Inflammatory macrophage treated with lipopolysaccharide for 4 hours (primary cell): ENCODE measurements at regions not wholly inside any gene's neighbourhood (a gene's known extent, or its start where the extent isn't known, plus 50 kb on each side); places are given as distances from the start of the nearest gene placed in this dataset.
A peak's percentile ranks its signal among the peaks of the same experiment; 100 is the strongest.

Experiments used
- DNase-seq: peaks from one replicate; pipeline ENCODE4 v3.0.0-alpha.2; 2020

GRCh38 chr5:77842243-77842642 lies 66.1 kb upstream of the TBCA start:
- DNase-seq = no peak

GRCh38 chr5:77841616-77842015 lies 65.5 kb upstream of the TBCA start:
- peak; percentile 16 for DNase-seq

DNA sequence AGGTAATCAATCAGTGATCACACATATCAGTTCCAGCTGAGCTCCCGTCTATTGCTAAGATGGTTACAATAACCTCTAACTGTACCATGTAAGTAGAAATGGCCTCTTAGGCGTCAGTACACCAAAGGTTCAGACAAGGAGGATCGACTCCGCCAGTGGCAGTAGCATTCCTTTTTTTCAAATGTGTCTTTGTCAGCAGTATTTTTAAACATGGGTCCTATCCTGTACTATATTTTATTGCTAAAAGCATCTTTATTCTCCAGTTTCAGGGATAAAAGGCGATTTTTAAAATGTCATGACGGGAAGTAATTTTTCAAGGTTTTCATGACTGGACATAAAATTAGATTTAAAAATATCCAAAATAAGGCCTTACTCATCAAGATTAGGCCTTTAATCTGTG lies 64.8 kb upstream of the TBCA start:
- no peak for DNase-seq

GRCh38 chr5:77839691-77840090 lies 63.6 kb upstream of the TBCA start:
- no peak for DNase-seq

- no peak for DNase-seq
These were observed 56.8 kb upstream of the TBCA start for GRCh38 chr5:77832938-77833337.

- no peak for DNase-seq
These were observed 56.1 kb upstream of the TBCA start for GRCh38 chr5:77832166-77832770.

DNA sequence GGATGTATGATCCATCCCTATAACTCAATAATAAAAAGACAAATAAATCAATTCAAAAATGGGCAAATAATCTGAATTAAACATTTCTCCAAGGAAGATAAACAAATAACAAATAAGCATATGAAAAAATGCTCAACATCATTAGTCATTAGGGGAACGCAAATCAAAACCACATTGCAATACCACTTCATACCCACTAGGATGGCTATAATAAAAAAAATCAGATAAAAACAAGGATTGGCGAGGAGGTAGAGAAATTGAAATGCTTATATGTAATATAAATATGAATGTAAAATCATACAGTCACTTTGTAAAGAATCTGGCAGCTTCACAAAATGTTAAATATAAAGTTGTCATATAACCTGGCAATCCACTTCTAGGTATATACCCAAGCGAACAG lies 52.3 kb upstream of the TBCA start:
- no peak for DNase-seq
